Common myeloid progenitor, CD34-positive (primary cell): ENCODE measurements at regions not wholly inside any gene's neighbourhood (a gene's known extent, or its start where the extent isn't known, plus 50 kb on each side); places are given as distances from the start of the nearest gene placed in this dataset.
A peak's percentile ranks its signal among the peaks of the same experiment; 100 is the strongest.

Experiments used
- CTCF ChIA-PET: fragments of 350-600 bp; sonication (Branson Sonifier 250); formaldehyde crosslinking; loops from one replicate; lab custom pipeline; 2021; ENCODE audit warnings: antibody characterized with exemption; lab: Charles Lee
- POLR2A ChIA-PET: fragments of 350-600 bp; sonication (Branson Sonifier 250); formaldehyde crosslinking; loops from one replicate; lab custom pipeline; 2021; ENCODE audit warnings: antibody characterized with exemption; lab: Charles Lee
- DNase-seq, 3 donors: peaks; one replicate each; pipeline versions ENCODE4 v3.0.0 to v3.0.0-alpha.2; 2013
- H3K27ac ChIP-seq, 2 experiments: 1 replicate in 1 of 2; 2 replicates in 1 of 2; pipeline ENCODE4 v1.7.0; 2013; ENCODE audit warnings: inconsistent platforms in 2 of 2, low read length in 2 of 2, mild to moderate bottlenecking in 2 of 2, low read depth in 1 of 2, moderate library complexity in 1 of 2; ENCODE audit not compliant: severe bottlenecking in 2 of 2, insufficient read depth in 1 of 2, poor library complexity in 1 of 2
- H3K27me3 ChIP-seq, 5 experiments: replicated peaks in 2 of 5; 1 replicate in 3 of 5; 2 replicates in 2 of 5; pipeline versions ENCODE4 v1.6.1 to v1.7.0; 2013; ENCODE audit warnings: low read length in 4 of 5, mild to moderate bottlenecking in 2 of 5, moderate library complexity in 2 of 5, inconsistent platforms in 1 of 5; ENCODE audit not compliant: insufficient read depth in 5 of 5, control insufficient read depth in 4 of 5
- H3K36me3 ChIP-seq, 4 experiments: 1 replicate in 2 of 4; 2 replicates in 2 of 4; pipeline versions ENCODE4 v1.6.1 to v1.7.0; 2013; ENCODE audit warnings: low read length in 3 of 4, control low read depth in 1 of 4, mild to moderate bottlenecking in 1 of 4; ENCODE audit not compliant: control insufficient read depth in 4 of 4, insufficient read depth in 4 of 4
- H3K4me1 ChIP-seq, 4 experiments: 1 replicate in 3 of 4; 2 replicates in 1 of 4; pipeline versions ENCODE4 v1.6.1 to v1.7.1; 2013; ENCODE audit warnings: low read length in 3 of 4, mild to moderate bottlenecking in 3 of 4, control low read depth in 1 of 4, inconsistent platforms in 1 of 4, moderate library complexity in 1 of 4; ENCODE audit not compliant: control insufficient read depth in 4 of 4, insufficient read depth in 4 of 4; ENCODE audit errors: control extremely low read depth in 1 of 4
- H3K4me3 ChIP-seq, 7 experiments: 1 replicate in 4 of 7; 2 replicates in 3 of 7; pipeline versions ENCODE4 v1.5.1 to v1.7.0; 2013; ENCODE audit warnings: mild to moderate bottlenecking in 7 of 7, low read length in 6 of 7, moderate library complexity in 6 of 7, inconsistent platforms in 2 of 7, low read depth in 2 of 7, control low read depth in 1 of 7; ENCODE audit not compliant: insufficient read depth in 4 of 7, control insufficient read depth in 1 of 7; ENCODE audit errors: extremely low read depth in 1 of 7
- H3K9me3 ChIP-seq, 5 experiments: 1 replicate in 4 of 5; 2 replicates in 1 of 5; pipeline versions ENCODE4 v1.6.1 to v1.7.1; 2013; ENCODE audit warnings: low read length in 4 of 5, mild to moderate bottlenecking in 2 of 5, inconsistent platforms in 1 of 5, low read depth in 1 of 5, moderate library complexity in 1 of 5; ENCODE audit not compliant: control insufficient read depth in 4 of 5, insufficient read depth in 2 of 5; ENCODE audit errors: control extremely low read depth in 1 of 5
- WGBS: methylation state at CpG from one replicate; pipeline ENCODE4 v1.1.5; 2013; ENCODE audit not compliant: insufficient coverage; 5-methylcytosine and 5-hydroxymethylcytosine counted together

GRCh38 chr15:60195611-60196010 lies 191.5 kb downstream of the FOXB1 start:
- WGBS, result 100% methylated on average over 1 of the region's 1 CpG
- POLR2A ChIA-PET, result no interaction called here
- no peaks in the 10 kb centered on the region for H3K4me1 ChIP-seq
- H3K9me3 ChIP-seq, result no peaks in the 10 kb centered on the region
- CTCF ChIA-PET, result no interaction called here
- no peak overlapping the region for H3K4me3 ChIP-seq
- H3K27ac ChIP-seq, result no peak overlapping the region
- peaks cover 0 to 4% (median 0%) of the 10 kb centered on the region in 5 experiments for H3K27me3 ChIP-seq
- H3K36me3 ChIP-seq, result no peaks in the 10 kb centered on the region
- no peak for DNase-seq

GRCh38 chr15:60204131-60204885 lies 193.5 kb downstream of the ANXA2 start:
- no peak overlapping the region for H3K4me3 ChIP-seq
- peaks cover 0 to 6% (median 0%) of the 10 kb centered on the region in 5 experiments for H3K27me3 ChIP-seq
- 82% methylated on average over 5 of the region's 11 CpGs for WGBS
- H3K36me3 ChIP-seq, result no peaks in the 10 kb centered on the region
- ChIA-PET CTCF (no interaction called here), POLR2A (interaction anchor here (0.6 kb wide), 2 partner anchors 395 to 457 kb away, joined by 3 to 7 read pairs; no protein-coding TSS in a partner anchor)
- no peaks in the 10 kb centered on the region for H3K9me3 ChIP-seq
- H3K27ac ChIP-seq, result no peak overlapping the region
- DNase-seq, result no peak
- H3K4me1 ChIP-seq, result no peaks in the 10 kb centered on the region

GRCh38 chr15:60208709-60209108 lies 189.1 kb downstream of the ANXA2 start:
- no peak overlapping the region for H3K27ac ChIP-seq
- H3K36me3 ChIP-seq, result no peaks in the 10 kb centered on the region
- no peaks in the 10 kb centered on the region for H3K4me1 ChIP-seq

GRCh38 chr15:60212536-60212935 lies 185.2 kb downstream of the ANXA2 start:
- ChIA-PET POLR2A (interaction anchor here (0.6 kb wide), 2 partner anchors 200 to 1333 kb away, joined by 3 to 4 read pairs; no protein-coding TSS in a partner anchor), CTCF (interaction anchor here (0.6 kb wide), 2 partner anchors 351 to 485 kb away, joined by 3 to 5 read pairs; no protein-coding TSS in a partner anchor)
- no peak overlapping the region for H3K4me3 ChIP-seq
- no peaks in the 10 kb centered on the region for H3K36me3 ChIP-seq
- DNase-seq, result peak in 1 of 3 donors; percentile 3
- no peak overlapping the region for H3K27ac ChIP-seq
- H3K27me3 ChIP-seq, result no peaks in the 10 kb centered on the region
- 100% methylated on average over 1 of the region's 4 CpGs for WGBS
- no peaks in the 10 kb centered on the region for H3K4me1 ChIP-seq
- H3K9me3 ChIP-seq, result no peaks in the 10 kb centered on the region

More at GRCh38 chr15:60208709-60209108, 189.1 kb downstream of the ANXA2 start:
- ChIA-PET CTCF (no interaction called here), POLR2A (no interaction called here)
- 70% methylated on average over 2 of the region's 4 CpGs for WGBS
- H3K4me3 ChIP-seq, result no peak overlapping the region
- H3K9me3 ChIP-seq, result no peaks in the 10 kb centered on the region
- H3K27me3 ChIP-seq, result peaks cover 0 to 6% (median 0%) of the 10 kb centered on the region in 5 experiments
- no peak for DNase-seq

GRCh38 chr15:60213377-60214000 lies 184.3 kb downstream of the ANXA2 start:
- Histone ChIP-seq H3K4me1 (no peaks in the 10 kb centered on the region), H3K27ac (no peak overlapping the region), H3K36me3 (no peaks in the 10 kb centered on the region), H3K9me3 (no peaks in the 10 kb centered on the region), H3K27me3 (no peaks in the 10 kb centered on the region), H3K4me3 (no peak overlapping the region)
- CTCF ChIA-PET, result interaction anchor here (1.0 kb wide), 1 partner anchor 12 kb away, joined by 3 read pairs; no protein-coding TSS in a partner anchor
- no peak for DNase-seq
- 100% methylated on average over 2 of the region's 3 CpGs for WGBS
- POLR2A ChIA-PET, result no interaction called here

- Histone ChIP-seq H3K4me3 (no peak overlapping the region), H3K9me3 (no peaks in the 10 kb centered on the region), H3K36me3 (no peaks in the 10 kb centered on the region), H3K27ac (no peak overlapping the region), H3K4me1 (no peaks in the 10 kb centered on the region), H3K27me3 (no peaks in the 10 kb centered on the region)
- ChIA-PET CTCF (no interaction called here), POLR2A (no interaction called here)
- no peak for DNase-seq
- WGBS, result 100% methylated on average over 2 of the region's 4 CpGs
Measured at GRCh38 chr15:60214201-60214600, 183.6 kb downstream of the ANXA2 start.
